Endothelial cell of umbilical vein (primary cell): ENCODE measurements at regions not wholly inside any gene's neighbourhood (a gene's known extent, or its start where the extent isn't known, plus 50 kb on each side); places are given as distances from the start of the nearest gene placed in this dataset. TPM values are rescaled to one million over a fixed set of nuclear protein-coding genes. Genes with fewer than 3 reads are reported as not detected.
"Not testable (repeated sequence)": the region's sequence is repeated elsewhere in the genome, so short reads cannot be mapped to it uniquely, and the experiment has no call there.

Experiments used
- BruUV-seq: library from RNA; stranded (reverse); fragments of 400-500 nt; replicated peaks from 2 replicates; lab custom pipeline; 2021; lab: Mats Ljungman, UMichigan
- CTCF ChIA-PET: fragments of 300-600, 350-600 bp; sonication (Branson Sonifier 250); formaldehyde crosslinking; loops from one replicate; lab custom pipeline; 2021; ENCODE audit warnings: antibody characterized with exemption, inconsistent platforms; lab: Charles Lee
- POLR2A ChIA-PET: fragments of 300-600, 350-600 bp; sonication (Branson Sonifier 250); formaldehyde crosslinking; loops from one replicate; lab custom pipeline; 2021; ENCODE audit warnings: antibody characterized with exemption, inconsistent platforms; lab: Charles Lee
- DNase-seq: peaks from one replicate; pipeline ENCODE4 v3.0.0-alpha.2; 2011; ENCODE audit warnings: low read depth, low spot score
- FAIRE-seq: peaks from 2 replicates; lab custom pipeline; 2011; peaks lifted over from hg19 to GRCh38; lab: Jason Lieb, UNC
- H2AFZ ChIP-seq: 2 replicates; pipeline ENCODE4 v1.6.0; 2012; ENCODE audit warnings: low read depth, low read length, control low read depth, inconsistent platforms
- H3K27ac ChIP-seq: 2 replicates; pipeline ENCODE4 v1.5.1; 2011; ENCODE audit warnings: low read depth, mild to moderate bottlenecking, control low read depth, low read length, moderate library complexity; ENCODE audit not compliant: insufficient read depth
- H3K27me3 ChIP-seq, 2 experiments: 2 replicates each; pipeline versions ENCODE4 v1.6.0 to v1.6.1; 2011; ENCODE audit warnings: low read length in 2 of 2, mixed read lengths in 1 of 2; ENCODE audit not compliant: control insufficient read depth in 2 of 2, insufficient read depth in 2 of 2
- H3K36me3 ChIP-seq, 2 experiments: 2 replicates in 1 of 2; 3 replicates in 1 of 2; pipeline ENCODE4 v1.5.1; 2011; ENCODE audit warnings: low read length in 2 of 2, mild to moderate bottlenecking in 1 of 2, moderate library complexity in 1 of 2; ENCODE audit not compliant: control insufficient read depth in 2 of 2, insufficient read depth in 2 of 2; ENCODE audit errors: extremely low read depth in 1 of 2
- H3K4me1 ChIP-seq: 3 replicates; pipeline ENCODE4 v1.5.1; 2011; ENCODE audit warnings: mild to moderate bottlenecking, low read length; ENCODE audit not compliant: control insufficient read depth, insufficient read depth; ENCODE audit errors: extremely low read depth
- H3K4me2 ChIP-seq: 2 replicates; pipeline ENCODE4 v1.6.1; 2011; ENCODE audit warnings: low read length, control low read depth, mixed read lengths; ENCODE audit not compliant: insufficient read depth
- H3K4me3 ChIP-seq, 3 experiments: fragments of 200-600 bp in 1 of 3; sonication (generic), shearing (Covaris generic) in 1 of 3; replicated peaks in 1 of 3; 2 replicates each; pipeline ENCODE4 v1.5.1; 2011 to 2016; ENCODE audit warnings: control low read depth in 3 of 3, low read length in 3 of 3, mild to moderate bottlenecking in 2 of 3, inconsistent platforms in 1 of 3, low read depth in 1 of 3, moderate library complexity in 1 of 3; ENCODE audit not compliant: insufficient read depth in 1 of 3
- H3K79me2 ChIP-seq: 2 replicates; pipeline ENCODE4 v1.6.0; 2012; ENCODE audit warnings: low read length, inconsistent platforms; ENCODE audit not compliant: control insufficient read depth, insufficient read depth
- H3K9ac ChIP-seq: replicated peaks from 2 replicates; pipeline ENCODE3; 2011; ENCODE audit warnings: low read length, control low read depth; ENCODE audit not compliant: insufficient read depth; ENCODE audit errors: extremely low read depth
- H3K9me1 ChIP-seq: replicated peaks from 3 replicates; pipeline ENCODE4 v1.6.0; 2011; ENCODE audit warnings: mild to moderate bottlenecking, low read length; ENCODE audit not compliant: control insufficient read depth, insufficient read depth; ENCODE audit errors: extremely low read depth
- H3K9me3 ChIP-seq: replicated peaks from 2 replicates; pipeline ENCODE4 v1.5.1; 2012; ENCODE audit warnings: low read length, inconsistent platforms; ENCODE audit not compliant: control insufficient read depth, insufficient read depth
- H4K20me1 ChIP-seq: replicated peaks from 2 replicates; pipeline ENCODE3; 2011; ENCODE audit warnings: mild to moderate bottlenecking, low read length; ENCODE audit not compliant: control insufficient read depth, insufficient read depth; ENCODE audit errors: extremely low read depth
- dilution Hi-C: fragments of 300-500 bp; cut with MboI; formaldehyde crosslinking; loops from one replicate; pipeline ENCODE4 v1.15.0; 2019; ENCODE audit warnings: low sequenced_read_pairs; ENCODE audit not compliant: extremely low pct_ligation_motif_present
- intact Hi-C: fragments of 100-400 bp; cut with micrococcal nuclease; formaldehyde crosslinking; loops from one replicate; pipeline ENCODE4 v1.10.0; 2022
- microRNA-seq: library from miRNA; unstranded; fragments of <30 nt; microRNA quantifications from one replicate; pipeline ENCODE4 v1.2.0, GENCODE V29; 2021; ENCODE audit warnings: borderline number of aligned reads, borderline replicate concordance
- small RNA-seq: library from RNA; depleted of rRNA; stranded (forward); fragments of <200 nt; gene quantifications from one replicate; pipeline ENCODE3, GENCODE V24; 2012; ENCODE audit warnings: low replicate concordance, low read depth; ENCODE audit not compliant: insufficient read depth, insufficient read length

DNA sequence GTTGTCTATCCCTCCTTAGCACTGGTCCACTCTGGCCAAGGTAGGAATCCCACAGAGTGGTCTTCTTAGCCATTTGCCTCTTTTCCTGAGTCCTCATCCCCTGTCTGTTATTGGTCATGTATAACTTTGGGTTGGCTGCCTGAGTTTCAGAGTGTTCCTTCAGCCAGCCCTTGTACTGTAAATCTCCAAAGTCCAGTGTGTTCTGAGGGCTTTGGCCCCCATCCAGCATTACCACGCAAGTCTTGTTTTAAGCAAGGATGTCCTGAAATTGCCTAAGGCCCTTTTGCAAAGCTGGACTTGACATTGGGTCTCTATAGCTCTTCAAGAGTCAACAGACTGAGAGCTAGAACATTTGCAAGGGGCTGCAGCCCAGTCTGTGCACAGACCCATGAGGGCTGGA, 52.5 kb upstream of the MTLN start:
- BruUV-seq, H3K79me2 ChIP-seq, CTCF ChIA-PET, intact Hi-C loops, DNase-seq, H2AFZ ChIP-seq, dilution Hi-C loops, H3K9ac ChIP-seq, H3K4me3 ChIP-seq, H3K36me3 ChIP-seq, H4K20me1 ChIP-seq, H3K4me1 ChIP-seq, POLR2A ChIA-PET, H3K27ac ChIP-seq, H3K4me2 ChIP-seq, H3K27me3 ChIP-seq, FAIRE-seq, H3K9me3 ChIP-seq, H3K9me1 ChIP-seq: not testable (repeated sequence)

GRCh38 chr2:110264076-110264681, 51.8 kb upstream of the MTLN start:
- H3K9me1 ChIP-seq, H3K27me3 ChIP-seq, H4K20me1 ChIP-seq, FAIRE-seq, CTCF ChIA-PET, dilution Hi-C loops, H3K27ac ChIP-seq, H2AFZ ChIP-seq, DNase-seq, H3K4me2 ChIP-seq, H3K4me3 ChIP-seq, H3K9ac ChIP-seq, POLR2A ChIA-PET, intact Hi-C loops, H3K36me3 ChIP-seq, BruUV-seq, H3K4me1 ChIP-seq, H3K9me3 ChIP-seq, H3K79me2 ChIP-seq: not testable (repeated sequence)

GRCh38 chr2:110263462-110263861, 51.1 kb upstream of the MTLN start:
- intact Hi-C loops, H4K20me1 ChIP-seq, DNase-seq, H3K9me1 ChIP-seq, H3K4me1 ChIP-seq, H3K4me3 ChIP-seq, FAIRE-seq, H3K9me3 ChIP-seq, H3K79me2 ChIP-seq, dilution Hi-C loops, CTCF ChIA-PET, BruUV-seq, H3K27me3 ChIP-seq, H3K4me2 ChIP-seq, H2AFZ ChIP-seq, H3K36me3 ChIP-seq, H3K27ac ChIP-seq, POLR2A ChIA-PET, H3K9ac ChIP-seq: not testable (repeated sequence)

Small RNA genes lying in the stretch of these regions (microRNA-seq; reads per million reads assigned to microRNA genes)
- gene MIR4436B2 = not detected

Small RNA genes lying in the stretch of these regions (small RNA-seq; reads per million reads assigned to genes)
- not detected for gene MIR4436B2
